Muscle layer of colon (tissue), 2 donors: ENCODE measurements at regions not wholly inside any gene's neighbourhood (a gene's known extent, or its start where the extent isn't known, plus 50 kb on each side); places are given as distances from the start of the nearest gene placed in this dataset.

ENCODE experiments used
- H3K27ac ChIP-seq: one replicate; pipeline ENCODE4 v1.7.0; 2013; ENCODE audit warnings: low read depth, mild to moderate bottlenecking, low read length, moderate library complexity
- H3K27me3 ChIP-seq, 2 donors: one replicate each; pipeline ENCODE4 v1.7.0; 2013; ENCODE audit warnings: low read length in 2 of 2, mild to moderate bottlenecking in 2 of 2; ENCODE audit not compliant: insufficient read depth in 2 of 2, control insufficient read depth in 1 of 2
- H3K36me3 ChIP-seq: one replicate; pipeline ENCODE4 v1.7.0; 2013; ENCODE audit warnings: mild to moderate bottlenecking, low read length; ENCODE audit not compliant: insufficient read depth
- H3K4me1 ChIP-seq: one replicate; pipeline ENCODE4 v1.7.0; 2013; ENCODE audit warnings: mild to moderate bottlenecking, low read length; ENCODE audit not compliant: insufficient read depth
- H3K4me3 ChIP-seq, 2 donors: one replicate each; pipeline ENCODE4 v1.7.0; 2013; ENCODE audit warnings: low read length in 2 of 2, low read depth in 1 of 2, mild to moderate bottlenecking in 1 of 2, moderate library complexity in 1 of 2
- H3K9ac ChIP-seq: one replicate; pipeline ENCODE4 v1.7.0; 2013; ENCODE audit warnings: low read length
- H3K9me3 ChIP-seq: one replicate; pipeline ENCODE4 v1.7.0; 2013; ENCODE audit warnings: mild to moderate bottlenecking, low read length
- donor health status: abdominal sarcoma.
- donor health status: Adenocarcinoma of cecum.

- no peaks in the 10 kb centered on the region for H3K36me3 ChIP-seq
- H3K27me3 ChIP-seq = no peaks in the 10 kb centered on the region
- no peaks in the 10 kb centered on the region for H3K9me3 ChIP-seq
- H3K4me3 ChIP-seq = no peak overlapping the region
- no peak overlapping the region for H3K9ac ChIP-seq
- H3K27ac ChIP-seq = no peak overlapping the region
- H3K4me1 ChIP-seq = no peaks in the 10 kb centered on the region
Measured at GRCh38 chr17:72387487-72387886, 266.7 kb downstream of the SOX9 start.

GRCh38 chr17:72387969-72388368, 267.1 kb downstream of the SOX9 start:
- no peak overlapping the region for H3K4me3 ChIP-seq
- H3K9ac ChIP-seq = no peak overlapping the region

GRCh38 chr17:72388765-72389473, 268.1 kb downstream of the SOX9 start:
- Histone ChIP-seq H3K27ac (no peak overlapping the region), H3K4me1 (no peaks in the 10 kb centered on the region), H3K36me3 (no peaks in the 10 kb centered on the region), H3K27me3 (no peaks in the 10 kb centered on the region), H3K4me3 (no peak overlapping the region), H3K9ac (no peak overlapping the region), H3K9me3 (no peaks in the 10 kb centered on the region)

More at GRCh38 chr17:72387969-72388368, 267.1 kb downstream of the SOX9 start:
- no peaks in the 10 kb centered on the region for H3K9me3 ChIP-seq
- no peaks in the 10 kb centered on the region for H3K36me3 ChIP-seq
- H3K27me3 ChIP-seq = no peaks in the 10 kb centered on the region
- H3K27ac ChIP-seq = no peak overlapping the region
- H3K4me1 ChIP-seq = no peaks in the 10 kb centered on the region

- H3K27ac ChIP-seq = no peak overlapping the region
- H3K4me1 ChIP-seq = no peaks in the 10 kb centered on the region
- H3K4me3 ChIP-seq = no peak overlapping the region
- no peaks in the 10 kb centered on the region for H3K9me3 ChIP-seq
- no peaks in the 10 kb centered on the region for H3K27me3 ChIP-seq
- H3K36me3 ChIP-seq = no peaks in the 10 kb centered on the region
- H3K9ac ChIP-seq = no peak overlapping the region
Measured at GRCh38 chr17:72390675-72391508, 270.1 kb downstream of the SOX9 start.

- Histone ChIP-seq H3K9ac (no peak overlapping the region), H3K36me3 (no peaks in the 10 kb centered on the region), H3K4me1 (no peaks in the 10 kb centered on the region), H3K27me3 (no peaks in the 10 kb centered on the region), H3K9me3 (no peaks in the 10 kb centered on the region), H3K27ac (no peak overlapping the region), H3K4me3 (no peak overlapping the region)
Measured at GRCh38 chr17:72392056-72393010, 271.5 kb downstream of the SOX9 start.

- H3K4me1 ChIP-seq = no peaks in the 10 kb centered on the region
- H3K27me3 ChIP-seq = no peaks in the 10 kb centered on the region
- no peak overlapping the region for H3K27ac ChIP-seq
- H3K9me3 ChIP-seq = no peaks in the 10 kb centered on the region
- H3K36me3 ChIP-seq = no peaks in the 10 kb centered on the region
- no peak overlapping the region for H3K9ac ChIP-seq
- no peak overlapping the region for H3K4me3 ChIP-seq
Measured at GRCh38 chr17:72393553-72393952, 272.7 kb downstream of the SOX9 start.

- H3K9ac ChIP-seq = no peak overlapping the region
- H3K27ac ChIP-seq = no peak overlapping the region
- H3K4me3 ChIP-seq = no peak overlapping the region
- H3K9me3 ChIP-seq = no peaks in the 10 kb centered on the region
- H3K27me3 ChIP-seq = no peaks in the 10 kb centered on the region
- H3K4me1 ChIP-seq = no peaks in the 10 kb centered on the region
- H3K36me3 ChIP-seq = no peaks in the 10 kb centered on the region
Measured at GRCh38 chr17:72394531-72394930, 273.7 kb downstream of the SOX9 start.

- Histone ChIP-seq H3K27ac (no peak overlapping the region), H3K9me3 (no peaks in the 10 kb centered on the region), H3K4me1 (no peaks in the 10 kb centered on the region), H3K27me3 (no peaks in the 10 kb centered on the region), H3K4me3 (no peak overlapping the region), H3K9ac (no peak overlapping the region), H3K36me3 (no peaks in the 10 kb centered on the region)
Measured at GRCh38 chr17:72396121-72396520, 275.3 kb downstream of the SOX9 start.

GRCh38 chr17:72397223-72397667, 276.4 kb downstream of the SOX9 start:
- no peak overlapping the region for H3K4me3 ChIP-seq
- H3K36me3 ChIP-seq = no peaks in the 10 kb centered on the region
- H3K4me1 ChIP-seq = no peaks in the 10 kb centered on the region
- H3K27ac ChIP-seq = no peak overlapping the region
- H3K27me3 ChIP-seq = no peaks in the 10 kb centered on the region
- no peak overlapping the region for H3K9ac ChIP-seq
- H3K9me3 ChIP-seq = no peaks in the 10 kb centered on the region

- H3K9me3 ChIP-seq = no peaks in the 10 kb centered on the region
- H3K4me3 ChIP-seq = no peak overlapping the region
- no peak overlapping the region for H3K27ac ChIP-seq
- H3K36me3 ChIP-seq = no peaks in the 10 kb centered on the region
- H3K9ac ChIP-seq = no peak overlapping the region
- no peaks in the 10 kb centered on the region for H3K4me1 ChIP-seq
- H3K27me3 ChIP-seq = no peaks in the 10 kb centered on the region
Measured at GRCh38 chr17:72397687-72398086, 276.9 kb downstream of the SOX9 start.

- Histone ChIP-seq H3K27me3 (no peaks in the 10 kb centered on the region), H3K36me3 (no peaks in the 10 kb centered on the region), H3K27ac (no peak overlapping the region), H3K4me1 (no peaks in the 10 kb centered on the region), H3K9me3 (no peaks in the 10 kb centered on the region), H3K4me3 (no peak overlapping the region), H3K9ac (no peak overlapping the region)
Measured at GRCh38 chr17:72399023-72399607, 278.3 kb downstream of the SOX9 start.
